Brain microvascular endothelial cell (primary cell): ENCODE measurements at regions not wholly inside any gene's neighbourhood (a gene's known extent, or its start where the extent isn't known, plus 50 kb on each side); places are given as distances from the start of the nearest gene placed in this dataset.
A peak's percentile ranks its signal among the peaks of the same experiment; 100 is the strongest.

ENCODE experiments used
- DNase-seq: peaks from one replicate; pipeline ENCODE4 v3.0.0-alpha.2; 2020
- H3K27ac ChIP-seq: fragments of 250-450 bp; sonication (Bioruptor Pico); 2 replicates; pipeline ENCODE4 v1.5.1; 2020; ENCODE audit warnings: mild to moderate bottlenecking, moderate library complexity
- H3K27me3 ChIP-seq: fragments of 250-450 bp; sonication (Bioruptor Pico); replicated peaks from 2 replicates; pipeline ENCODE4 v1.5.1; 2020; ENCODE audit warnings: mild to moderate bottlenecking
- H3K36me3 ChIP-seq: fragments of 250-450 bp; sonication (Bioruptor Pico); replicated peaks from 2 replicates; pipeline ENCODE4 v1.5.1; 2020; ENCODE audit warnings: mild to moderate bottlenecking
- H3K4me3 ChIP-seq: 2 replicates; pipeline ENCODE4 v1.5.1; 2011; ENCODE audit warnings: low read depth, mild to moderate bottlenecking, control low read depth, low read length, moderate library complexity
- CTCF ChIP-seq: IDR thresholded peaks from 2 replicates; pipeline ENCODE4 v1.5.1; 2011; ENCODE audit warnings: low read depth, mild to moderate bottlenecking, moderate library complexity, low read length, control low read depth, inconsistent platforms; ENCODE audit errors: missing control alignments
- in situ Hi-C: cut with HindIII; loops from 2 replicates; pipeline ENCODE4 v1.10.0; 2017; ENCODE audit warnings: low sequenced_read_pairs, low pct_ligation_motif_present

- peaks cover 44% of the 10 kb centered on the region for H3K27me3 ChIP-seq
- no peak overlapping the region for H3K4me3 ChIP-seq
- H3K27ac ChIP-seq, result no peak overlapping the region
- no peak for TF ChIP-seq CTCF
- no peak for DNase-seq
- in situ Hi-C loops, result no loop called here
- H3K36me3 ChIP-seq, result no peaks in the 10 kb centered on the region
Observed at GRCh38 chr12:132416827-132417226, 73.1 kb upstream of the FBRSL1 start.

GRCh38 chr12:132416121-132416673 is 73.8 kb upstream of the FBRSL1 start:
- TF ChIP-seq CTCF, result no peak
- in situ Hi-C loops, result no loop called here
- Histone ChIP-seq H3K27ac (no peak overlapping the region), H3K36me3 (no peaks in the 10 kb centered on the region), H3K4me3 (no peak overlapping the region), H3K27me3 (peaks cover 39% of the 10 kb centered on the region)
- no peak for DNase-seq

- H3K4me3 ChIP-seq, result no peak overlapping the region
- peaks cover 34% of the 10 kb centered on the region for H3K27me3 ChIP-seq
- TF ChIP-seq CTCF, result no peak
- DNase-seq, result no peak
- no peak overlapping the region for H3K27ac ChIP-seq
- in situ Hi-C loops, result no loop called here
- H3K36me3 ChIP-seq, result no peaks in the 10 kb centered on the region
Observed at GRCh38 chr12:132415327-132416120, 74.4 kb upstream of the FBRSL1 start.

- Histone ChIP-seq H3K27ac (no peak overlapping the region), H3K36me3 (no peaks in the 10 kb centered on the region), H3K27me3 (peaks cover 28% of the 10 kb centered on the region), H3K4me3 (no peak overlapping the region)
- peak; percentile 96 for TF ChIP-seq CTCF
- peak; percentile 48 for DNase-seq
- in situ Hi-C loops, result no loop called here
Observed at GRCh38 chr12:132414634-132415326, 75.2 kb upstream of the FBRSL1 start.

- Histone ChIP-seq H3K27me3 (peaks cover 22% of the 10 kb centered on the region), H3K4me3 (no peak overlapping the region), H3K27ac (no peak overlapping the region), H3K36me3 (no peaks in the 10 kb centered on the region)
- no peak for DNase-seq
- in situ Hi-C loops, result no loop called here
- peak; percentile 75 for TF ChIP-seq CTCF
Observed at GRCh38 chr12:132413931-132414588, 75.9 kb upstream of the FBRSL1 start.
